GM13976 (cell line): ENCODE measurements at regions not wholly inside any gene's neighbourhood (a gene's known extent, or its start where the extent isn't known, plus 50 kb on each side); places are given as distances from the start of the nearest gene placed in this dataset.

Experiments used
- DNase-seq: peaks from one replicate; pipeline ENCODE4 v3.0.0; 2012; ENCODE audit warnings: low spot score
- in situ Hi-C: fragments of 300-500 bp; cut with MboI; formaldehyde crosslinking; loops from one replicate; pipeline ENCODE4 v1.12.0; 2022; ENCODE audit warnings: low sequenced_read_pairs, mixed read lengths, inconsistent platforms; ENCODE audit not compliant: unreplicated experiment
- TF ChIP-seq, protein P1 (sequence below): IDR thresholded peaks from 2 replicates; pipeline ENCODE4 v1.5.1; 2012; ENCODE audit warnings: borderline replicate concordance, mild to moderate bottlenecking; ENCODE audit not compliant: insufficient read depth; ENCODE audit errors: extremely low read depth, missing control alignments, control extremely low read depth

DNA sequence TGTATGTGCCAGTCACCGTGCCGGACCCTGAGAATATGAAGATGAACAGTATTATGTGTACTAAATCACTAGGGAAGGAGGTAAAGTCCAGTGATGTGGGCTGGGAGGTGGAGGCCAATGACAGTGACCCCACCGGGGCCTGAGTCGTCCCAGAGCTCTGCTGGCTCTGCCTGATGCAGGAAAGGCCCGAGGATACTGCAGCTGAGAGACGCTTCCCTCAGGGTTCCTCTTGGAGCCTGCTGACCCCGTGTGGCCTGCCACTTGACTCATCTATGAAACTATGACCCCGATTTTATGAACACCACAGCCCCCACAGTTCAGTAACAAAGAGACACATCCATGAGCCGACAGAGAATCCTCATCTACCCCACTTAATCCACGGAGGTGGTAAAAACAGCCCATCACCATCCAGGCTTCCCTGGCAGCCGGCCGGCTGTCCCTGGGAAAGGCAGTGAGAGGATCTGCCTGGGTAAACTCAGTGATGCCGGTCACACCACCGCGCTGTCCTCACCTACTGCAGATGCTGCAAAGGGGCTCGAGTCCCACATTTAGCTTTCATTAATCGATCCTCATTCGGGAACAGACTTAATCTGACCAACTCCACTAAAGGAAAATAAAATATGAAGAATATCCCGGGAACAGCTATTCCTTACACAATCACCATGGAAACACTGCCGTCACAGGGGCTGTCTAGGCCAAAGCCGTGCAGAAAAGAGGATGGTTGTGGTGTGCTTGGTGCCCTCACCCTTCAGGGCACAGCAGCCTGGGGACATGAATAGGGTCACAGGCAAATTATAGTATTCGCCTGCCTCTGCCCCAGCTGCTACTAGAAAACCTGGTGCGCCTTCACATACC is 82.9 kb downstream of the ARRDC4 start:
- in situ Hi-C loops: no loop called here
- no peak for DNase-seq
- TF ChIP-seq, protein P1, sequence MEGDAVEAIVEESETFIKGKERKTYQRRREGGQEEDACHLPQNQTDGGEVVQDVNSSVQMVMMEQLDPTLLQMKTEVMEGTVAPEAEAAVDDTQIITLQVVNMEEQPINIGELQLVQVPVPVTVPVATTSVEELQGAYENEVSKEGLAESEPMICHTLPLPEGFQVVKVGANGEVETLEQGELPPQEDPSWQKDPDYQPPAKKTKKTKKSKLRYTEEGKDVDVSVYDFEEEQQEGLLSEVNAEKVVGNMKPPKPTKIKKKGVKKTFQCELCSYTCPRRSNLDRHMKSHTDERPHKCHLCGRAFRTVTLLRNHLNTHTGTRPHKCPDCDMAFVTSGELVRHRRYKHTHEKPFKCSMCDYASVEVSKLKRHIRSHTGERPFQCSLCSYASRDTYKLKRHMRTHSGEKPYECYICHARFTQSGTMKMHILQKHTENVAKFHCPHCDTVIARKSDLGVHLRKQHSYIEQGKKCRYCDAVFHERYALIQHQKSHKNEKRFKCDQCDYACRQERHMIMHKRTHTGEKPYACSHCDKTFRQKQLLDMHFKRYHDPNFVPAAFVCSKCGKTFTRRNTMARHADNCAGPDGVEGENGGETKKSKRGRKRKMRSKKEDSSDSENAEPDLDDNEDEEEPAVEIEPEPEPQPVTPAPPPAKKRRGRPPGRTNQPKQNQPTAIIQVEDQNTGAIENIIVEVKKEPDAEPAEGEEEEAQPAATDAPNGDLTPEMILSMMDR: no peak

DNA sequence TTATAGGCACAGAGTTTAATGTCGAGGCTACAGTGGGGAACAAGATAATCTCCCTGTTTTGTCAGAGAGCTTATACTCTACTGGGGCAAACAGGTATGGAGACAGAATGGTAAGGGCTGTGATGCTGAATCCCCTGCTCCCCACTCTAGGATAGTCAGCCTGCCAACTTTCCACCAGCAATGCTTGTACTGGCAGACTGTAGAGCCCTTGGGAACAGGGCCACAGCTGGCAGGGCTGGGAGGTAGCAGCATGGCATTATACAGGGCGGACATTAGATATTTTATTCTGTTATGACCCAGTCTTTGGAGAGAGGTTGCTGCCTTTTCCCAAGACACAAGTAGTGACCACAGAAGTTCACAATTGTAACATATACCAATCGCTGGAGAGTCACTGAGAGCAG is 91.2 kb downstream of the ARRDC4 start:
- DNase-seq: no peak
- TF ChIP-seq, protein P1: no peak
- in situ Hi-C loops: no loop called here

DNA sequence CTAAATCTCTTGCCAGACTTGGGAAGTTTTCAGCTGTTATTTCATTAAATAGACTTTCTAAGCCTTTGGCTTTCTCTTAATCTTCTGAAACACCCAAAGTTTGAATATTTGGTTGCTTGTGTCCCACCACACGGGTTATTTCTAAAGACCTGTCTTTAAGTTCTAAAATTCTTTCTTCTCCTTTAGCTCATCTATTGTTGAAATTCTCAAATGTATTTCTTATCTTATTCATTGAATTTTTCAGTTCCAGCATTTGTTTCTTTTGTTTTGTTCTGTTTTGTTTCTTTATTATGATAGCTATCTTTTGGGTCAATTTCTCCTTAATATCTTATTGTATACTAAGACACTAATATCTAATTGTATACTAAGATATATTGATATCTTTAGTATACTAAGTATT is 97.0 kb downstream of the ARRDC4 start:
- TF ChIP-seq, protein P1: no peak
- DNase-seq: no peak
- in situ Hi-C loops: no loop called here

DNA sequence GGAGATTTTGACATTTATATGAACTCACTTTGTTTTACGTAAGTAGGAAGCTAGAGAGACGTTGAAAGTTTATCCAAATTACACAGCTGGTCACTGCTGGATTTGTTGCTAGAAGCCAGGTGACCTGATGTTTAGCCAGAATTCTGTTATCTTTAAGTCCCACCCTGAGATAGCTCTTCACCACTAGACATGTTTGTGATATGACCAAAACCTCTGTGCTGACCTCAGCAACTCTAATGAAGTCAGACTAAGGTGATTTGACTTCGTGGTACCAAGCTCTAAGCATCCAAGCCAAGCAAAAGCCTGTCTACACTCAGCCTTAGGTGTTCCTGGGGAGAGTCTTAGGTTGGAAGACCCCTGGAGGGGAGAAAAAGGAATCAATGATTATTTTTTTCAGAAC is 102.4 kb downstream of the ARRDC4 start:
- in situ Hi-C loops: no loop called here
- TF ChIP-seq, protein P1: no peak
- DNase-seq: no peak

DNA sequence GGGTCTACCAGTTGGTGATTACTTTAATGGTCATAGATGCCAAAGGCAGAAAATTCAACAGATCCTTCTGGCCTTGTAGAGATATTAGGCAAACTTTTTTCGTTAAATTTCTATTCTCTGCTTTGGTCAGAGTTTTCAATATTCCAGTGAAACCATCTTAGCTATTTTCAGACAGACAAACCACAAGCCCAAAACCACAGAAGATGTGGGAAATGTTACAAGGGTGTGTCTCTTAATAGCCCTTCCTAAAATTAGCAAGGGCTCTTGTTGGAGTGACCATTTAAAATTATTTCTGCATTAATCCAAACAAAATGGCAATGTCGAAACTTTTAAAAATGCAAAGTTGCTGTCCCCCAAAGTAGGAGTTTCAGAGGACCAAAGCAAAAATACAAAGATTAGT is 102.8 kb downstream of the ARRDC4 start:
- DNase-seq: no peak
- TF ChIP-seq, protein P1: no peak
- in situ Hi-C loops: no loop called here

DNA sequence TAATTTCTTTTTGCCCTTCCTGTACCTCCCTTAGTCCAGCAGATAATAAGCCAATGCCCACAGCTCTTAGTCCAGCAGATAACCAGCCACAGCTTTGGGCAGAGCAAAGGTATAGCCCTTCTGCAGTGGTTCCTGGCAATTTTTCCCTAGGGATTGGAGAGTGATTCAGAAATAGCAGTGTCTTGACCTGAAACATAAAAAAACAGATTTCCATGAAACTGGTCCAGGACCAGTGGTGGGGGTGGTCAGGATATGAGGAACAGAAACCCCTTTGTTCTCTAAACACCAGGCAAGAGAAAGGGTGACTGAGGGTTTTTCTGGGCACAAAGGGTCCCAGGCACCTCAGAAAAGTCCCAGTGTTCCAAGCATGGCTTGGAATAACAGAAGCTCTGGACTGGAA is 103.4 kb downstream of the ARRDC4 start:
- in situ Hi-C loops: no loop called here
- TF ChIP-seq, protein P1: no peak
- DNase-seq: no peak
